ENCODE measurements at regions not wholly inside any gene's neighbourhood (a gene's known extent, or its start where the extent isn't known, plus 50 kb on each side); places are given as distances from the start of the nearest gene placed in this dataset.

DNA sequence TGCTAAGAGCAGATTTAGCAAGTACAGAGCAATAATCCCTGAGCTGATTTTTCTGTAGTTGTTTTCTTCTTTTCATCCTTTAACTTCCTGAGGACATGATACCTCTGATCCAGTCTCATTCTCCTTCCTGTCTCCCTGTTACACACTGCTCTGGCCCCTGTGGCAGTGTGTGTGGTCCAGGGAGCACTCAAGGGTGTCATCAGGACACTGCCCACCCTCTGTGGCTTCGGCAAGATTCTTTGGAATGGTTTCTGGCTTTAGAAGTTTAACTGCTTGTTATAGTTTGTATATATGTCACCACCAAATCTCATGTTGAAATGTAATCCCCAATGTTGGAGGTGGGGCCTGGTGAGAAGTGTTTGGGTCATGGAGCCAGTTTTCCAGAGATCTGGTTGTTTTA is 637.3 kb downstream of the BCOR start:
- H3K36me3 ChIP-seq (ENCODE audit: control insufficient read depth in 2 of 2, extremely low read depth in 1 of 2, insufficient read depth in 2 of 2, low read length in 2 of 2): no peaks in the 10 kb centered on the region
- no peak overlapping the region for H3K4me2 ChIP-seq (ENCODE audit: control insufficient read depth, extremely low read depth, insufficient read depth, low read depth, low read length)
- FAIRE-seq: no peak
- H3K4me3 ChIP-seq (ENCODE audit: control insufficient read depth in 2 of 3, extremely low read depth in 1 of 3, insufficient read depth in 2 of 3, low read depth in 1 of 3, low read length in 3 of 3): no peak overlapping the region
- DNase-seq (ENCODE audit: low read depth, low spot score): no peak
- no peak overlapping the region for H3K27ac ChIP-seq (ENCODE audit: control insufficient read depth, insufficient read depth, low read length)
- H3K9me1 ChIP-seq (ENCODE audit: control insufficient read depth, extremely low read depth, insufficient read depth, low read length): no peaks in the 10 kb centered on the region
- peaks cover 4% of the 10 kb centered on the region for H3K4me1 ChIP-seq (ENCODE audit: control insufficient read depth, extremely low read depth, insufficient read depth, low read length)
- no peak overlapping the region for H3K9ac ChIP-seq (ENCODE audit: control insufficient read depth, extremely low read depth, insufficient read depth, low read length)
- no peaks in the 10 kb centered on the region for H3K79me2 ChIP-seq (ENCODE audit: control insufficient read depth, insufficient read depth, low read length)
- no peaks in the 10 kb centered on the region for H3K27me3 ChIP-seq (ENCODE audit: control insufficient read depth, extremely low read depth, insufficient read depth, low read length)
- H2AFZ ChIP-seq (ENCODE audit: control insufficient read depth, low read length): no peak overlapping the region
- TF ChIP-seq, protein P1, sequence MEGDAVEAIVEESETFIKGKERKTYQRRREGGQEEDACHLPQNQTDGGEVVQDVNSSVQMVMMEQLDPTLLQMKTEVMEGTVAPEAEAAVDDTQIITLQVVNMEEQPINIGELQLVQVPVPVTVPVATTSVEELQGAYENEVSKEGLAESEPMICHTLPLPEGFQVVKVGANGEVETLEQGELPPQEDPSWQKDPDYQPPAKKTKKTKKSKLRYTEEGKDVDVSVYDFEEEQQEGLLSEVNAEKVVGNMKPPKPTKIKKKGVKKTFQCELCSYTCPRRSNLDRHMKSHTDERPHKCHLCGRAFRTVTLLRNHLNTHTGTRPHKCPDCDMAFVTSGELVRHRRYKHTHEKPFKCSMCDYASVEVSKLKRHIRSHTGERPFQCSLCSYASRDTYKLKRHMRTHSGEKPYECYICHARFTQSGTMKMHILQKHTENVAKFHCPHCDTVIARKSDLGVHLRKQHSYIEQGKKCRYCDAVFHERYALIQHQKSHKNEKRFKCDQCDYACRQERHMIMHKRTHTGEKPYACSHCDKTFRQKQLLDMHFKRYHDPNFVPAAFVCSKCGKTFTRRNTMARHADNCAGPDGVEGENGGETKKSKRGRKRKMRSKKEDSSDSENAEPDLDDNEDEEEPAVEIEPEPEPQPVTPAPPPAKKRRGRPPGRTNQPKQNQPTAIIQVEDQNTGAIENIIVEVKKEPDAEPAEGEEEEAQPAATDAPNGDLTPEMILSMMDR (optimal IDR thresholded peaks at IDR 0.05 in 1 of 3, IDR thresholded peaks at IDR 0.05 in 1 of 3, conservative IDR thresholded peaks at IDR 0.05 in 1 of 3; ENCODE audit: extremely low read depth in 1 of 3, insufficient read depth in 2 of 3, low read length in 3 of 3): no peak
- TF ChIP-seq EZH2 (IDR thresholded peaks at IDR 0.05; ENCODE audit: low read length): no peak
- H4K20me1 ChIP-seq (ENCODE audit: control insufficient read depth, extremely low read depth, insufficient read depth, low read length): no peaks in the 10 kb centered on the region
- no peaks in the 10 kb centered on the region for H3K9me3 ChIP-seq (ENCODE audit: control insufficient read depth, low read depth, low read length)
- dilution Hi-C loops (cut with MboI; ENCODE audit: extremely low pct_ligation_motif_present, low sequenced_read_pairs): no loop called here

DNA sequence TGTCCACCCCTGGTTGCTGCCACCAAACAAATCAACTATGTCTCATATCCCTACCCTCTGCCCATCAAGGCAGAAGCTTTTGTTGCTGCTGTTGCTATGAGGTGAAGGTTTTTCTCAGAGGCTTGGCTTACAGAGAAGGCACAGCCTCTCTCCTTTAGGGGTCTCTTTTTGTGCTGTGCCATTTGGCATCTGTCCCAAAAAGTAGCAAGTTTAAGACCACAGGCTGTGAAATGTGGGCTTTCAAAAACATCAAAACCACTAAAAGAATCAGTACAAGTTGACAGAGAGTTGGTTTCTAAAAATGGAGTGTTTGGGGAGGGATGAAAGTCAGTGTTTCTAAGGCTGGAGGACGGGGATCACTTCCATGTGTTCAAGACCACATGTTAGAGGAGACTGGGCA is 634.9 kb downstream of the BCOR start:
- TF ChIP-seq, protein P1 (optimal IDR thresholded peaks at IDR 0.05 in 1 of 3, IDR thresholded peaks at IDR 0.05 in 1 of 3, conservative IDR thresholded peaks at IDR 0.05 in 1 of 3; ENCODE audit: extremely low read depth in 1 of 3, insufficient read depth in 2 of 3, low read length in 3 of 3): no peak
- no peak for TF ChIP-seq EZH2 (IDR thresholded peaks at IDR 0.05; ENCODE audit: low read length)

More for the DNA sequence above, 634.9 kb downstream of the BCOR start:
- Histone ChIP-seq H3K9me1 (ENCODE audit: control insufficient read depth, extremely low read depth, insufficient read depth, low read length) (no peaks in the 10 kb centered on the region), H3K36me3 (ENCODE audit: control insufficient read depth in 2 of 2, extremely low read depth in 1 of 2, insufficient read depth in 2 of 2, low read length in 2 of 2) (no peaks in the 10 kb centered on the region), H3K27me3 (ENCODE audit: control insufficient read depth, extremely low read depth, insufficient read depth, low read length) (no peaks in the 10 kb centered on the region), H3K79me2 (ENCODE audit: control insufficient read depth, insufficient read depth, low read length) (no peaks in the 10 kb centered on the region), H3K4me2 (ENCODE audit: control insufficient read depth, extremely low read depth, insufficient read depth, low read depth, low read length) (no peak overlapping the region), H2AFZ (ENCODE audit: control insufficient read depth, low read length) (no peak overlapping the region), H3K9ac (ENCODE audit: control insufficient read depth, extremely low read depth, insufficient read depth, low read length) (no peak overlapping the region), H3K4me1 (ENCODE audit: control insufficient read depth, extremely low read depth, insufficient read depth, low read length) (peaks cover 3% of the 10 kb centered on the region), H3K4me3 (ENCODE audit: control insufficient read depth in 2 of 3, extremely low read depth in 1 of 3, insufficient read depth in 2 of 3, low read depth in 1 of 3, low read length in 3 of 3) (no peak overlapping the region), H3K9me3 (ENCODE audit: control insufficient read depth, low read depth, low read length) (no peaks in the 10 kb centered on the region), H4K20me1 (ENCODE audit: control insufficient read depth, extremely low read depth, insufficient read depth, low read length) (no peaks in the 10 kb centered on the region), H3K27ac (ENCODE audit: control insufficient read depth, insufficient read depth, low read length) (no peak overlapping the region)
- dilution Hi-C loops (cut with MboI; ENCODE audit: extremely low pct_ligation_motif_present, low sequenced_read_pairs): no loop called here
- FAIRE-seq (no peak), DNase-seq (ENCODE audit: low read depth, low spot score) (no peak)

All from keratinocyte (primary cell).